Uterus (tissue), 3 donors: ENCODE measurements at regions not wholly inside any gene's neighbourhood (a gene's known extent, or its start where the extent isn't known, plus 50 kb on each side); places are given as distances from the start of the nearest gene placed in this dataset.

Experiments used
- DNase-seq, 2 donors: peaks; one replicate each; pipeline ENCODE4 v3.0.0-alpha.2; 2019 to 2020
- H3K27ac ChIP-seq, 2 donors: fragments of 200-600 bp; sonication (generic); 1 replicate in 1 of 2; 2 replicates in 1 of 2; pipeline ENCODE4 v1.5.1; 2016 to 2018
- H3K27me3 ChIP-seq, 2 donors: fragments of 200-600 bp; sonication (generic); one replicate each; pipeline ENCODE4 v1.5.1; 2018 to 2019; ENCODE audit warnings: control low read depth in 1 of 2
- H3K36me3 ChIP-seq, 2 donors: fragments of 200-600 bp; sonication (generic); one replicate each; pipeline ENCODE4 v1.5.1; 2019; ENCODE audit warnings: control low read depth in 1 of 2
- H3K4me1 ChIP-seq, 2 donors: fragments of 200-600 bp; sonication (generic); one replicate each; pipeline ENCODE4 v1.5.1; 2018 to 2019; ENCODE audit warnings: control low read depth in 1 of 2
- H3K4me3 ChIP-seq, 2 donors: fragments of 200-600 bp; sonication (generic); 1 replicate in 1 of 2; 2 replicates in 1 of 2; pipeline ENCODE4 v1.5.1; 2018 to 2019; ENCODE audit warnings: mild to moderate bottlenecking in 1 of 2
- H3K9me3 ChIP-seq, 2 donors: fragments of 200-600 bp; sonication (generic); one replicate each; pipeline ENCODE4 v1.5.1; 2019; ENCODE audit warnings: control low read depth in 1 of 2
- CTCF ChIP-seq, 4 experiments: fragments of 200-600 bp in 2 of 4; fragments of 450-650 bp in 2 of 4; sonication (generic) in 2 of 4; IDR thresholded peaks; one replicate each; pipeline ENCODE4 v1.5.1; 2016 to 2019; ENCODE audit warnings: antibody characterized with exemption in 4 of 4, mild to moderate bottlenecking in 2 of 4, moderate library complexity in 1 of 4
- POLR2A ChIP-seq, 2 donors: fragments of 450-650 bp; IDR thresholded peaks; one replicate each; pipeline ENCODE4 v1.6.1; 2016; ENCODE audit warnings: antibody characterized with exemption in 2 of 2, mild to moderate bottlenecking in 1 of 2, moderate library complexity in 1 of 2
- intact Hi-C: fragments of 100-400 bp; cut with DNase I; formaldehyde crosslinking; loops from one replicate; pipeline ENCODE4 v1.15.1; 2023; ENCODE audit warnings: low total_unique reads
- donor health status: DM: yes; HTN: yes; CAD: no.

GRCh38 chr5:38151878-38152277 is 106.5 kb upstream of the EGFLAM start:
- Histone ChIP-seq H3K4me1 (no peaks in the 10 kb centered on the region), H3K4me3 (no peak overlapping the region), H3K36me3 (no peaks in the 10 kb centered on the region), H3K27ac (no peak overlapping the region), H3K27me3 (no peaks in the 10 kb centered on the region), H3K9me3 (no peaks in the 10 kb centered on the region)
- intact Hi-C loops, result no loop called here
- TF ChIP-seq CTCF (IDR thresholded peaks at IDR 0.05), result no peak
- no peak for TF ChIP-seq POLR2A (IDR thresholded peaks at IDR 0.05)
- no peak for DNase-seq

GRCh38 chr5:38149815-38150195 is 108.6 kb upstream of the EGFLAM start:
- intact Hi-C loops, result no loop called here
- Histone ChIP-seq H3K27me3 (no peaks in the 10 kb centered on the region), H3K36me3 (no peaks in the 10 kb centered on the region), H3K27ac (no peak overlapping the region), H3K4me1 (no peaks in the 10 kb centered on the region), H3K4me3 (no peak overlapping the region), H3K9me3 (no peaks in the 10 kb centered on the region)
- no peak for DNase-seq
- TF ChIP-seq CTCF (IDR thresholded peaks at IDR 0.05) (no peak), POLR2A (IDR thresholded peaks at IDR 0.05) (no peak)

GRCh38 chr5:38148021-38148625 is 110.2 kb upstream of the EGFLAM start:
- DNase-seq, result no peak
- H3K4me1 ChIP-seq, result no peaks in the 10 kb centered on the region
- H3K9me3 ChIP-seq, result no peaks in the 10 kb centered on the region
- no peaks in the 10 kb centered on the region for H3K27me3 ChIP-seq
- TF ChIP-seq POLR2A (IDR thresholded peaks at IDR 0.05) (no peak), CTCF (IDR thresholded peaks at IDR 0.05) (no peak)
- intact Hi-C loops, result no loop called here
- H3K27ac ChIP-seq, result no peak overlapping the region
- H3K36me3 ChIP-seq, result no peaks in the 10 kb centered on the region
- no peak overlapping the region for H3K4me3 ChIP-seq

- no peak for DNase-seq
- intact Hi-C loops, result no loop called here
- Histone ChIP-seq H3K4me3 (no peak overlapping the region), H3K9me3 (no peaks in the 10 kb centered on the region), H3K36me3 (no peaks in the 10 kb centered on the region), H3K4me1 (no peaks in the 10 kb centered on the region), H3K27ac (no peak overlapping the region), H3K27me3 (no peaks in the 10 kb centered on the region)
- TF ChIP-seq POLR2A (IDR thresholded peaks at IDR 0.05) (no peak), CTCF (IDR thresholded peaks at IDR 0.05) (no peak)
These were observed 115.0 kb upstream of the EGFLAM start for GRCh38 chr5:38143384-38143783.

- TF ChIP-seq CTCF (IDR thresholded peaks at IDR 0.05) (no peak), POLR2A (IDR thresholded peaks at IDR 0.05) (no peak)
- DNase-seq, result no peak
- no peak overlapping the region for H3K27ac ChIP-seq
- intact Hi-C loops, result no loop called here
- no peaks in the 10 kb centered on the region for H3K27me3 ChIP-seq
- no peaks in the 10 kb centered on the region for H3K9me3 ChIP-seq
- H3K4me3 ChIP-seq, result no peak overlapping the region
- no peaks in the 10 kb centered on the region for H3K36me3 ChIP-seq
- no peaks in the 10 kb centered on the region for H3K4me1 ChIP-seq
These were observed 116.7 kb upstream of the EGFLAM start for GRCh38 chr5:38141665-38142064.
